Adipocyte (in vitro differentiated cells): ENCODE measurements at regions not wholly inside any gene's neighbourhood (a gene's known extent, or its start where the extent isn't known, plus 50 kb on each side); places are given as distances from the start of the nearest gene placed in this dataset.

Source experiments
- DNase-seq: peaks from one replicate; pipeline ENCODE4 v3.0.0-alpha.2; 2015; ENCODE audit warnings: low read depth
- H3K27me3 ChIP-seq: replicated peaks from 2 replicates; pipeline ENCODE4 v1.7.0; 2013; ENCODE audit warnings: mild to moderate bottlenecking, low read length, moderate library complexity; ENCODE audit not compliant: control insufficient read depth, insufficient read depth
- H3K36me3 ChIP-seq: 2 replicates; pipeline ENCODE4 v1.7.0; 2013; ENCODE audit warnings: low read length, mild to moderate bottlenecking, moderate library complexity; ENCODE audit not compliant: control insufficient read depth, insufficient read depth, severe bottlenecking
- H3K4me1 ChIP-seq: 2 replicates; pipeline ENCODE4 v1.7.0; 2013; ENCODE audit warnings: mild to moderate bottlenecking, low read length, moderate library complexity; ENCODE audit not compliant: control insufficient read depth, insufficient read depth
- H3K4me3 ChIP-seq: 2 replicates; pipeline ENCODE4 v1.7.0; 2013; ENCODE audit warnings: mild to moderate bottlenecking, low read length, moderate library complexity
- H3K9ac ChIP-seq: 2 replicates; pipeline ENCODE4 v1.7.0; 2013; ENCODE audit warnings: mild to moderate bottlenecking, low read length, moderate library complexity
- H3K9me3 ChIP-seq: 2 replicates; pipeline ENCODE4 v1.7.0; 2013; ENCODE audit warnings: mild to moderate bottlenecking, low read length, moderate library complexity; ENCODE audit not compliant: control insufficient read depth

- no peaks in the 10 kb centered on the region for H3K27me3 ChIP-seq
- H3K4me3 ChIP-seq = no peak overlapping the region
- H3K4me1 ChIP-seq = no peaks in the 10 kb centered on the region
- peaks cover 3% of the 10 kb centered on the region for H3K9me3 ChIP-seq
- no peak for DNase-seq
- H3K36me3 ChIP-seq = no peaks in the 10 kb centered on the region
- no peak overlapping the region for H3K9ac ChIP-seq
These were observed 558.4 kb downstream of the TYW1 start for GRCh38 chr7:67554986-67555385.

GRCh38 chr7:67564959-67565358, 568.3 kb downstream of the TYW1 start:
- no peak overlapping the region for H3K4me3 ChIP-seq
- H3K27me3 ChIP-seq = no peaks in the 10 kb centered on the region
- H3K9me3 ChIP-seq = peaks cover 2% of the 10 kb centered on the region

GRCh38 chr7:67566101-67566500, 569.5 kb downstream of the TYW1 start:
- Histone ChIP-seq H3K36me3 (no peaks in the 10 kb centered on the region), H3K4me3 (no peak overlapping the region), H3K4me1 (no peaks in the 10 kb centered on the region), H3K9me3 (no peaks in the 10 kb centered on the region), H3K27me3 (no peaks in the 10 kb centered on the region), H3K9ac (no peak overlapping the region)
- no peak for DNase-seq

More at GRCh38 chr7:67564959-67565358, 568.3 kb downstream of the TYW1 start:
- Histone ChIP-seq H3K9ac (no peak overlapping the region), H3K4me1 (no peaks in the 10 kb centered on the region), H3K36me3 (no peaks in the 10 kb centered on the region)
- no peak for DNase-seq

- Histone ChIP-seq H3K36me3 (no peaks in the 10 kb centered on the region), H3K9me3 (peaks cover 5% of the 10 kb centered on the region), H3K27me3 (no peaks in the 10 kb centered on the region), H3K9ac (no peak overlapping the region), H3K4me3 (no peak overlapping the region), H3K4me1 (no peaks in the 10 kb centered on the region)
- DNase-seq = no peak
These were observed 574.5 kb downstream of the TYW1 start for GRCh38 chr7:67571026-67571545.

GRCh38 chr7:67573639-67574038, 577.0 kb downstream of the TYW1 start:
- no peak overlapping the region for H3K4me3 ChIP-seq
- DNase-seq = no peak

GRCh38 chr7:67588631-67589030, 592.0 kb downstream of the TYW1 start:
- H3K36me3 ChIP-seq = no peaks in the 10 kb centered on the region
- H3K9ac ChIP-seq = no peak overlapping the region
- no peak overlapping the region for H3K4me3 ChIP-seq
- peaks cover 28% of the 10 kb centered on the region for H3K9me3 ChIP-seq
- H3K27me3 ChIP-seq = no peaks in the 10 kb centered on the region
- DNase-seq = no peak
- no peaks in the 10 kb centered on the region for H3K4me1 ChIP-seq

More at GRCh38 chr7:67573639-67574038, 577.0 kb downstream of the TYW1 start:
- Histone ChIP-seq H3K9me3 (peaks cover 5% of the 10 kb centered on the region), H3K4me1 (no peaks in the 10 kb centered on the region), H3K9ac (no peak overlapping the region), H3K27me3 (no peaks in the 10 kb centered on the region), H3K36me3 (no peaks in the 10 kb centered on the region)

- H3K36me3 ChIP-seq = no peaks in the 10 kb centered on the region
- no peaks in the 10 kb centered on the region for H3K4me1 ChIP-seq
- H3K9me3 ChIP-seq = peaks cover 26% of the 10 kb centered on the region
- no peaks in the 10 kb centered on the region for H3K27me3 ChIP-seq
- H3K4me3 ChIP-seq = no peak overlapping the region
- DNase-seq = no peak
- no peak overlapping the region for H3K9ac ChIP-seq
These were observed 592.5 kb downstream of the TYW1 start for GRCh38 chr7:67589183-67589582.

- Histone ChIP-seq H3K36me3 (no peaks in the 10 kb centered on the region), H3K9me3 (peaks cover 24% of the 10 kb centered on the region), H3K9ac (no peak overlapping the region), H3K27me3 (no peaks in the 10 kb centered on the region), H3K4me3 (no peak overlapping the region), H3K4me1 (no peaks in the 10 kb centered on the region)
- no peak for DNase-seq
These were observed 594.0 kb downstream of the TYW1 start for GRCh38 chr7:67590649-67591048.

- Histone ChIP-seq H3K9me3 (peaks cover 6% of the 10 kb centered on the region), H3K9ac (no peak overlapping the region), H3K27me3 (peaks cover 3% of the 10 kb centered on the region), H3K4me1 (no peaks in the 10 kb centered on the region), H3K36me3 (no peaks in the 10 kb centered on the region), H3K4me3 (no peak overlapping the region)
- DNase-seq = no peak
These were observed 597.2 kb downstream of the TYW1 start for GRCh38 chr7:67593794-67594193.

- no peaks in the 10 kb centered on the region for H3K36me3 ChIP-seq
- no peak for DNase-seq
- H3K27me3 ChIP-seq = peaks cover 3% of the 10 kb centered on the region
- no peaks in the 10 kb centered on the region for H3K4me1 ChIP-seq
- H3K9ac ChIP-seq = no peak overlapping the region
- H3K9me3 ChIP-seq = peaks cover 5% of the 10 kb centered on the region
- no peak overlapping the region for H3K4me3 ChIP-seq
These were observed 599.0 kb downstream of the TYW1 start for GRCh38 chr7:67595431-67596180.

- peaks cover 9% of the 10 kb centered on the region for H3K27me3 ChIP-seq
- H3K9me3 ChIP-seq = peaks cover 3% of the 10 kb centered on the region
- no peak for DNase-seq
- no peaks in the 10 kb centered on the region for H3K4me1 ChIP-seq
- no peak overlapping the region for H3K9ac ChIP-seq
- no peak overlapping the region for H3K4me3 ChIP-seq
- no peaks in the 10 kb centered on the region for H3K36me3 ChIP-seq
These were observed 600.5 kb downstream of the TYW1 start for GRCh38 chr7:67597161-67597560.

GRCh38 chr7:67598469-67598868, 601.8 kb downstream of the TYW1 start:
- Histone ChIP-seq H3K4me1 (no peaks in the 10 kb centered on the region), H3K4me3 (no peak overlapping the region), H3K9ac (no peak overlapping the region), H3K36me3 (no peaks in the 10 kb centered on the region), H3K9me3 (peaks cover 3% of the 10 kb centered on the region), H3K27me3 (peaks cover 12% of the 10 kb centered on the region)
- DNase-seq = no peak
